ENCODE measurements at regions not wholly inside any gene's neighbourhood (a gene's known extent, or its start where the extent isn't known, plus 50 kb on each side); places are given as distances from the start of the nearest gene placed in this dataset.

DNA sequence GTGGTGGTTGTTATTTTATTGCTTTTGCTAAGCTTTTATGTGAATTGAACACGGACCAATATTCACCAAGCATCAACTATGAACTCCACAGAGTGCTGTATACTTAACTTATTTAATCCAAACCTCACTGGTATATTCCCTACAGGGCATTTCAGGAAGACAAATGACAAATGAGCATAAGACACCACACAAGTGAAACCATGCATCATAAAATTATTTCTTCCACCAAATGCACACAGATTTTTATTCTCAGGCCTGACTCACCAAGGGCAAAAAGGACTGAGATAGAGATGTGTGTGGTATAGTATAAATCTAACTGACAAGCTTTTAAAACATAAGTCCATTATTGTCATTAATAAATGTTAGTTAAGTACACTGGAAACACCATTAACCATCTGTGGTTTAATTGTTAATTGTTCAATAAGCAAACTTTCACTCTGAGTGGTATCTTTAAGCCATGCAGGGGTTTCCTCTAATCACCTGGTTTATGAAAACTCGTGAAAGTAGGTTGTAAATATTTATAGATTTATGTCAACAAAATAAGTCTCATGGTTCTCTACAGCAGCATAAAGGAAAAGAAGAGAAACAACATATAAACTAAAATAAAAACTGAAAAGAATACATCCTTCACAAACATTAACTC is 77.6 kb upstream of the CRIM1 start:
- intact Hi-C loops (cut with micrococcal nuclease; ENCODE audit: unreplicated experiment), result no loop called here
- no TSS peak for BruUV-seq (replicated peaks)
- Mint-ChIP-seq H3K27ac (ENCODE audit: unreplicated experiment) (no peak overlapping the region), H3K27me3 (ENCODE audit: unreplicated experiment) (no peaks in the 10 kb centered on the region), H3K4me3 (ENCODE audit: low read depth, unreplicated experiment) (no peak overlapping the region), H3K36me3 (ENCODE audit: insufficient read depth, unreplicated experiment) (peaks cover 8% of the 10 kb centered on the region), H3K4me1 (ENCODE audit: low read depth, unreplicated experiment) (peaks cover 18% of the 10 kb centered on the region), H3K9me3 (ENCODE audit: low read depth, unreplicated experiment) (peaks cover 20% of the 10 kb centered on the region)
- no peak for DNase-seq
- CTCF ChIA-PET, result no interaction called here
- TF ChIP-seq, protein P1, sequence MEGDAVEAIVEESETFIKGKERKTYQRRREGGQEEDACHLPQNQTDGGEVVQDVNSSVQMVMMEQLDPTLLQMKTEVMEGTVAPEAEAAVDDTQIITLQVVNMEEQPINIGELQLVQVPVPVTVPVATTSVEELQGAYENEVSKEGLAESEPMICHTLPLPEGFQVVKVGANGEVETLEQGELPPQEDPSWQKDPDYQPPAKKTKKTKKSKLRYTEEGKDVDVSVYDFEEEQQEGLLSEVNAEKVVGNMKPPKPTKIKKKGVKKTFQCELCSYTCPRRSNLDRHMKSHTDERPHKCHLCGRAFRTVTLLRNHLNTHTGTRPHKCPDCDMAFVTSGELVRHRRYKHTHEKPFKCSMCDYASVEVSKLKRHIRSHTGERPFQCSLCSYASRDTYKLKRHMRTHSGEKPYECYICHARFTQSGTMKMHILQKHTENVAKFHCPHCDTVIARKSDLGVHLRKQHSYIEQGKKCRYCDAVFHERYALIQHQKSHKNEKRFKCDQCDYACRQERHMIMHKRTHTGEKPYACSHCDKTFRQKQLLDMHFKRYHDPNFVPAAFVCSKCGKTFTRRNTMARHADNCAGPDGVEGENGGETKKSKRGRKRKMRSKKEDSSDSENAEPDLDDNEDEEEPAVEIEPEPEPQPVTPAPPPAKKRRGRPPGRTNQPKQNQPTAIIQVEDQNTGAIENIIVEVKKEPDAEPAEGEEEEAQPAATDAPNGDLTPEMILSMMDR (IDR thresholded peaks at IDR 0.05; ENCODE audit: unreplicated experiment), result no peak

DNA sequence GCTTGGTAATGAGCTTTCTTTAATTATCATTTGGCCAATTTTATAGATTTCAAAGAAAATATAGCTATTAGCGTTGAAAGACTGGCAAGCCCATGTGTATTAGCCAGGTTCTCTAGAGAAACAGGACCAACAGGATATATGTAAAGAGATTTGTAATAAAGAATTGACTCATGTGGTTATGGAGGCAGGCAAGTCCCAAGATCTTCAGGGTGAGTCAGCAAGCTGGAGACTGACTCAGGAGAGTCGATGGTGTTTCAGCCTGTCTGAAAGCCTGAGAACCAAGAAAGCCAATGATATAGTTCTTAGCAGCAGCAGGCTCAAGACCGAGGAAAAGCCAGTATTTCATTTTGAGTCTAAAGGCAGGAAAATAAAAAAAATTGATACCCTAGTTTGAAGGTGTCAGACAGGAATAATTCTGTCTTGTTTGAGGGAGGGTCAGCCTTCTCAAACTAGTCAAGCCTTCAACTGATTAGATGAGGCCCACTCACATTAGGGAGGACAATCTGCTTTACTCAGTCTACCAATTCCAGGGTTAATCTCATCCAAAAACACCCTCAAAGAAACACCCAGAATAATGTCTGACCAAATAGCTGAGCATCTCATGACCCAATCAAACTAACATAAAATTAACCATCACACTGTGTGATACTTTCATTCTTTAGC is 78.3 kb upstream of the CRIM1 start:
- Mint-ChIP-seq H3K36me3 (ENCODE audit: insufficient read depth, unreplicated experiment) (peaks cover 8% of the 10 kb centered on the region), H3K9me3 (ENCODE audit: low read depth, unreplicated experiment) (peaks cover 16% of the 10 kb centered on the region), H3K27me3 (ENCODE audit: unreplicated experiment) (no peaks in the 10 kb centered on the region), H3K4me3 (ENCODE audit: low read depth, unreplicated experiment) (no peak overlapping the region), H3K4me1 (ENCODE audit: low read depth, unreplicated experiment) (peaks cover 18% of the 10 kb centered on the region), H3K27ac (ENCODE audit: unreplicated experiment) (no peak overlapping the region)
- no TSS peak for BruUV-seq (replicated peaks)
- intact Hi-C loops (cut with micrococcal nuclease; ENCODE audit: unreplicated experiment), result no loop called here
- DNase-seq, result peak; percentile 15
- TF ChIP-seq, protein P1 (IDR thresholded peaks at IDR 0.05; ENCODE audit: unreplicated experiment), result no peak
- CTCF ChIA-PET, result no interaction called here

DNA sequence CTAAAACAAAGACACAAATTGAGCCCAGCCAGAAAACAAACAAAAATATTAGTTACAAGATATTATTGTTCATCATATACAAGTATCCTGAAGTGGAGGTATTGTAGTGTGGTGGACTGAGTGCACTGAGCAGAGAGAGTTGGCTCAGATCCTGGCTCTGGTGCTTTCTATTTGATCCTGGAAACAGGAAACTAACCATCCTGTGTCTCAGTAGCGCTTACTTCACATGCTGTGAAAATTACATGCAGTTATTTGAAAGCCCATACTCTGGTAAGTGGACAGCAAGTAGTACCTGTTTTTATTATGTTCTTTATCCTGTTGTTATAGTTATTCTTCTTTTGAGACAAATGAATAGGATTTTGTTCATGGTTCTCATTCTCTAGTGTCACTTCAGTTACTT is 84.3 kb upstream of the CRIM1 start:
- H3K4me1 Mint-ChIP-seq (ENCODE audit: low read depth, unreplicated experiment), result peaks cover 15% of the 10 kb centered on the region
- TF ChIP-seq, protein P1 (IDR thresholded peaks at IDR 0.05; ENCODE audit: unreplicated experiment), result no peak
- H3K9me3 Mint-ChIP-seq (ENCODE audit: low read depth, unreplicated experiment), result peaks cover 2% of the 10 kb centered on the region
- H3K4me3 Mint-ChIP-seq (ENCODE audit: low read depth, unreplicated experiment), result no peak overlapping the region
- DNase-seq, result no peak
- H3K27me3 Mint-ChIP-seq (ENCODE audit: unreplicated experiment), result no peaks in the 10 kb centered on the region
- H3K36me3 Mint-ChIP-seq (ENCODE audit: insufficient read depth, unreplicated experiment), result no peaks in the 10 kb centered on the region
- CTCF ChIA-PET, result no interaction called here
- intact Hi-C loops (cut with micrococcal nuclease; ENCODE audit: unreplicated experiment), result no loop called here
- BruUV-seq (replicated peaks), result no TSS peak
- H3K27ac Mint-ChIP-seq (ENCODE audit: unreplicated experiment), result no peak overlapping the region

DNA sequence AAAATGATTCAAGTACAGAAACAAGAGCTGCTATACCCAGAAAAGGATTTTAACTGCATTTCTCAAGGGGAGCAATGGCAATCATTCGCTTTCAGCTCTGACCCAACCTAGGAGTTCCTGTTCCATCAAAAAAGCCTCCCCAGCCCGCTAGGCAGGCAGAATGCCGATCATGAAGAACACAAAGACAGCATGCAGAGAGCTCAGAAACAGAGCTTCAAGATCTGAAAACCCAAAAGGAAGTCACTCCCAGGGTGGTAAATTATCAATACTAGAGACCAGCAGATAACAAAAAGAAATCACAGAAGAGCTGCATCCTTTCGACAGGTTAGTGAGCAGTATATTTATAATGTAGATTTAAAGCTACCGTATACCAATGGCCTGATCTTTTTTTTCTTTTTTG is 84.8 kb upstream of the CRIM1 start:
- Mint-ChIP-seq H3K4me1 (ENCODE audit: low read depth, unreplicated experiment) (peaks cover 10% of the 10 kb centered on the region), H3K27me3 (ENCODE audit: unreplicated experiment) (no peaks in the 10 kb centered on the region), H3K36me3 (ENCODE audit: insufficient read depth, unreplicated experiment) (no peaks in the 10 kb centered on the region), H3K9me3 (ENCODE audit: low read depth, unreplicated experiment) (peaks cover under 1% of the 10 kb centered on the region), H3K4me3 (ENCODE audit: low read depth, unreplicated experiment) (no peak overlapping the region), H3K27ac (ENCODE audit: unreplicated experiment) (no peak overlapping the region)
- no TSS peak for BruUV-seq (replicated peaks)
- CTCF ChIA-PET, result no interaction called here
- intact Hi-C loops (cut with micrococcal nuclease; ENCODE audit: unreplicated experiment), result no loop called here
- TF ChIP-seq, protein P1 (IDR thresholded peaks at IDR 0.05; ENCODE audit: unreplicated experiment), result no peak
- no peak for DNase-seq
